Activated CD8-positive, alpha-beta T cell treated with anti-CD3 and anti-CD28 coated beads for 36 hours (primary cell): ENCODE measurements at regions not wholly inside any gene's neighbourhood (a gene's known extent, or its start where the extent isn't known, plus 50 kb on each side); places are given as distances from the start of the nearest gene placed in this dataset.

Source experiments
- ATAC-seq: fragments of 200-7000 bp; cut with Tn5 transposase; one replicate; pipeline ENCODE4 v1.10.0; 2021; ENCODE audit warnings: mild to moderate bottlenecking, moderate library complexity
- CTCF ChIA-PET: fragments of 350-600 bp; sonication (Branson Sonifier 250); formaldehyde crosslinking; loops from one replicate; lab custom pipeline; 2021; ENCODE audit warnings: antibody characterized with exemption; lab: Charles Lee
- POLR2A ChIA-PET: fragments of 350-600 bp; sonication (Branson Sonifier 250); formaldehyde crosslinking; loops from one replicate; lab custom pipeline; 2021; ENCODE audit warnings: antibody characterized with exemption; lab: Charles Lee
- DNase-seq: peaks from one replicate; pipeline ENCODE4 v3.0.0-alpha.2; 2020
- H3K27ac Mint-ChIP-seq: one replicate; pipeline ENCODE4 v1.8.0; 2021; ENCODE audit warnings: mild to moderate bottlenecking, mixed read lengths
- H3K27me3 Mint-ChIP-seq: one replicate; pipeline ENCODE4 v1.8.0; 2021; ENCODE audit warnings: mixed read lengths
- H3K36me3 Mint-ChIP-seq: one replicate; pipeline ENCODE4 v1.8.0; 2021; ENCODE audit warnings: low read depth, mixed read lengths
- H3K4me1 Mint-ChIP-seq: one replicate; pipeline ENCODE4 v1.8.0; 2021; ENCODE audit warnings: low read depth, mixed read lengths
- H3K4me3 Mint-ChIP-seq: one replicate; pipeline ENCODE4 v1.8.0; 2021; ENCODE audit warnings: mild to moderate bottlenecking, moderate library complexity, mixed read lengths
- H3K9me3 Mint-ChIP-seq: one replicate; pipeline ENCODE4 v1.8.0; 2021; ENCODE audit warnings: mixed read lengths
- CTCF ChIP-seq: fragments of 200-600 bp; IDR thresholded peaks from one replicate; pipeline ENCODE4 v1.8.0; 2022; ENCODE audit warnings: antibody characterized with exemption, mild to moderate bottlenecking
- intact Hi-C: fragments of 100-400 bp; cut with micrococcal nuclease; formaldehyde crosslinking; loops from one replicate; pipeline ENCODE4 v1.10.0; 2022

- peaks cover 8% of the 10 kb centered on the region for H3K36me3 Mint-ChIP-seq
- no peak overlapping the region for H3K4me3 Mint-ChIP-seq
- ChIA-PET CTCF (interaction anchor here (1.1 to 2.3 kb wide), 5 partner anchors 9 to 186 kb away, joined by 3 to 6 read pairs (median 3); no protein-coding TSS in a partner anchor), POLR2A (interaction anchor here (1.3 kb wide), 1 partner anchor 156 kb away, joined by 3 read pairs; no protein-coding TSS in a partner anchor)
- no peak for DNase-seq
- H3K9me3 Mint-ChIP-seq = no peaks in the 10 kb centered on the region
- no peak for TF ChIP-seq CTCF
- H3K27ac Mint-ChIP-seq = no peak overlapping the region
- H3K4me1 Mint-ChIP-seq = peaks cover 10% of the 10 kb centered on the region
- intact Hi-C loops = no loop called here
- no peaks in the 10 kb centered on the region for H3K27me3 Mint-ChIP-seq
- no peak for ATAC-seq
Observed at GRCh38 chr14:35235840-35236239, 56.3 kb upstream of the PSMA6 start.

- intact Hi-C loops = no loop called here
- no peak for ATAC-seq
- POLR2A ChIA-PET = no interaction called here
- no peak overlapping the region for H3K27ac Mint-ChIP-seq
- H3K27me3 Mint-ChIP-seq = no peaks in the 10 kb centered on the region
- no peak for TF ChIP-seq CTCF
- CTCF ChIA-PET = interaction anchor here (1.1 to 2.3 kb wide), 2 partner anchors 177 to 185 kb away, joined by 3 to 6 read pairs; no protein-coding TSS in a partner anchor
- H3K36me3 Mint-ChIP-seq = peaks cover 8% of the 10 kb centered on the region
- peaks cover 7% of the 10 kb centered on the region for H3K4me1 Mint-ChIP-seq
- H3K9me3 Mint-ChIP-seq = no peaks in the 10 kb centered on the region
- DNase-seq = no peak
- no peak overlapping the region for H3K4me3 Mint-ChIP-seq
Observed at GRCh38 chr14:35236806-35237205, 55.4 kb upstream of the PSMA6 start.

- no peaks in the 10 kb centered on the region for H3K9me3 Mint-ChIP-seq
- TF ChIP-seq CTCF = no peak
- no peak overlapping the region for H3K4me3 Mint-ChIP-seq
- ATAC-seq (no peak), DNase-seq (no peak)
- H3K27ac Mint-ChIP-seq = no peak overlapping the region
- H3K4me1 Mint-ChIP-seq = peaks cover 10% of the 10 kb centered on the region
- CTCF ChIA-PET = interaction anchor here (2.2 kb wide), 1 partner anchor 11 kb away, joined by 12 read pairs; no protein-coding TSS in a partner anchor
- POLR2A ChIA-PET = no interaction called here
- intact Hi-C loops = no loop called here
- no peaks in the 10 kb centered on the region for H3K27me3 Mint-ChIP-seq
- peaks cover 6% of the 10 kb centered on the region for H3K36me3 Mint-ChIP-seq
Observed at GRCh38 chr14:35240231-35240630, 52.0 kb upstream of the PSMA6 start.
